GM18511 (cell line): ENCODE measurements at regions not wholly inside any gene's neighbourhood (a gene's known extent, or its start where the extent isn't known, plus 50 kb on each side); places are given as distances from the start of the nearest gene placed in this dataset.
"Not testable (repeated sequence)": the region's sequence is repeated elsewhere in the genome, so short reads cannot be mapped to it uniquely, and the experiment has no call there.

Experiments used
- ATAC-seq: cut with Tn5 transposase; IDR thresholded peaks from one replicate; pipeline ENCODE4 v1.9.1; 2021; ENCODE audit warnings: mild to moderate bottlenecking, moderate library complexity; ENCODE audit not compliant: unreplicated experiment

GRCh38 chr6:103119056-103119455, 1725.5 kb downstream of the GRIK2 start:
- ATAC-seq = no peak

DNA sequence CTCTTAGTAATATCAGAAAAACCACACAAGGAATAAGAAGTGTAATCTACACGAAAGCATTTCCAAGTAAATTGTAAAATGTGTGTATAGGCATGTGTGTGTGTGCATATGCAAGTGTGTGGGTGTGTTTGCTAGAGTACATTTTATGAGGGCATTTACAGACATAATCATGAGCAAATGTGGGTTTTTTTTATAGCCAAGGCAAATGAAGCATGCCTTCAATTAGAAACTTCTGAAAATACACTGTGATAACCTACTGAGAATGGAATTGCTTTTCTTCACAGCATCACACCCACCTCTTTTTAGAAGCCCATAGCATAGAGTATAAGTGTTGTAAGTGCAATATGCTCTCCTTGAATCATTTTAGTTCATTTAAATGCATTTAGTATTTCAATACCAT, 1721.1 kb downstream of the GRIK2 start:
- ATAC-seq = no peak

- ATAC-seq = no peak
These were observed 1719.9 kb downstream of the GRIK2 start for GRCh38 chr6:103113416-103113815.

DNA sequence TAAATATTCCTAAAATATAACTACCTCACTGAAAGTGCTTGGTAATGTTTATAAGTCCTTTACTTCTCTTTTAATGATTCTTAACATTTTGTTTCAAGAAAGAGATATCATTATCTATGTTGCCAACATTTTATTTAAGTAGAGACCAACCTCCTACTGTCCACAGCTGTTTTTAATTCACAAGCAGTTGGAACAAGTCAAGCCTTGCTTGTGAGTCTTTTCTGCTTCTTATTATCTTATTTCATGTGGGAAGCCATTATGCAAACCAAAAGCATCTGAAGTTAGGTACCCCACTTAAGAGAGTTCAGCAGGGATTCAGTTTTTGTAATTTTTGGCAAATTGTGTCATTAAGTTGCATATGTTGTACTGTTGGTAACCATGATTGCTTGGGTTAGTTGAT, 1714.5 kb downstream of the GRIK2 start:
- ATAC-seq = no peak

- no peak for ATAC-seq
These were observed 1712.2 kb downstream of the GRIK2 start for GRCh38 chr6:103105686-103106085.

- ATAC-seq = no peak
These were observed 1707.8 kb downstream of the GRIK2 start for GRCh38 chr6:103101267-103101666.

GRCh38 chr6:103092414-103092813, 1698.9 kb downstream of the GRIK2 start:
- not testable (repeated sequence) for ATAC-seq

DNA sequence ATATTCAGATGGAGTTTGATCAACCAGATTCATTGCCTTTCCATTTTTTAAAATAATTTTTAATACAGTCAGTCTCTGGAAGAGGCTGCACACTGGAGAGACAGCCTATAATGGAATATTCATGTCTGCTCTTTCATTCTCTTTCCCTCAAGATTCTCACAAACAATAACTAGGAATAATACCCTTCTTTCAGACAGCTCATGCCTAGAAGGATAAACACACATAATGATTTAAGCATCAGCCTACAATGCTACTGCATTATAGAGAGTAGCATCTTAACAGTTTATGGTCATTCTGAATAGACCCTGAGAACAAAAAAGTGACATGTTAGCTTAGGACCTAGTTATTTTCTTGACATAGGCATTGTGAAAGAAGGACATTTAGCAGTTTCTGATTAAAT, 1692.3 kb downstream of the GRIK2 start:
- ATAC-seq = no peak

- ATAC-seq = no peak
These were observed 1688.5 kb downstream of the GRIK2 start for GRCh38 chr6:103081876-103082630.

GRCh38 chr6:103081126-103081525, 1687.6 kb downstream of the GRIK2 start:
- no peak for ATAC-seq

- no peak for ATAC-seq
These were observed 1687.0 kb downstream of the GRIK2 start for GRCh38 chr6:103080497-103080896.

GRCh38 chr6:103079867-103080266, 1686.4 kb downstream of the GRIK2 start:
- peak; percentile 89 for ATAC-seq

DNA sequence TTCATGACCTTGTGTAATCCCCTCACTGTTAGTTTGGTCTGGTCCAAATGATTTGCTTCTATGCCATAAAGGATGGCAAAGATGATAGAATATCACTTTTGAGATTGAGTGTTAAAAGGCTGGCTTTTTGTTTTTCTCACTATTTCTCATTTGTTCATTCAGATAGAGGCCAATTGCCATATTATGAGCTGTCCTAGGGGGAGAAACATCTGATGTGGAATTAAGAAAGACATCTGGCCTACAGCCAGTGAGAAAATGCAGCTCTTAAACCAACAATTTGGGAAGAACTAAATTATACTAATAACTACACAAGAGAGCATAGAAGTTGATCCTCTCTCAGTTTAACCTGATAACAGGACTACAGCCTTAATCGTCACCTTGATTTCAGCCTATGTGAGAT, 1668.6 kb downstream of the GRIK2 start:
- no peak for ATAC-seq

GRCh38 chr6:103047567-103047966, 1654.1 kb downstream of the GRIK2 start:
- ATAC-seq = no peak

- no peak for ATAC-seq
These were observed 1648.8 kb downstream of the GRIK2 start for GRCh38 chr6:103042336-103042735.

- ATAC-seq = no peak
These were observed 1643.3 kb downstream of the GRIK2 start for GRCh38 chr6:103036846-103037245.

- no peak for ATAC-seq
These were observed 1633.9 kb downstream of the GRIK2 start for GRCh38 chr6:103027271-103027931.

DNA sequence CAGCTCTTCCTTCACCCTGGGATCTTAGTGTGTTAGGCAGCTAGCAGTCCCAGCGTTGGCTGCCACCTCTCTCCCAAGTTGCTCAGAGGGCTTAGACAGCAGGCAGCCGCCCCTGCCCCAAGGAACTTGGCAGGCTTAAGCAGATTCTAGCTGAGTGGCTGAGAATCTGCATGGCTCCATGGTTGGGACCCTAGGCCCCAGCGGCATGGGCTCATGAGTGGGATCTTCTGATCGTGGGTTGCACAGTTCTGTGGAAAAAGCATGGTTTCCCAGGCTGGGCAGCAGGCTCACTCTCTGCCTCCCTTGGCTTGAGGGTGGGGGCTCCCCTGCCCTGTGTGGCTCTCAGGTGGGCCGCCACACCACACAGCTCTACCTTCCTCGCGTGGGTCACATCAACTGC, 1624.9 kb downstream of the GRIK2 start:
- no peak for ATAC-seq

DNA sequence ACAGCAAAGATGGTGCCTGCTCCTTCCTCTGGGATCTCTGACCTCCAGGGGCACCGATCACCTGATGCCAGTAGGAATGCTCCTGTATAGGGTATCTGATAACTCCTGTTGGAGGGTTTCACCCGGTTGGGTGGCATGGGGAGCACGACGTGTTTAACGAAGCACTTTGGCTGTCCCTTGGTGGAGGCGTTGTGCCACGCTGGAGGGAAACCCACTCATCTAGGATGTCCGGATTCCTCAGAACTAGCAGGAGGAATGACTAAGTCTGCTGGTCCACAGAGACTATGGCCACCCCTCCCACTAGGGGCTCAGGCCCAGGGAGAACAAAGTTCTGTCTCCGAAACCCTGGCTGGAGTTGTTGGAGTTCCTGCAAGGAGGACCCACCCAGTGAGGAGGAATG, 1624.4 kb downstream of the GRIK2 start:
- ATAC-seq = no peak

DNA sequence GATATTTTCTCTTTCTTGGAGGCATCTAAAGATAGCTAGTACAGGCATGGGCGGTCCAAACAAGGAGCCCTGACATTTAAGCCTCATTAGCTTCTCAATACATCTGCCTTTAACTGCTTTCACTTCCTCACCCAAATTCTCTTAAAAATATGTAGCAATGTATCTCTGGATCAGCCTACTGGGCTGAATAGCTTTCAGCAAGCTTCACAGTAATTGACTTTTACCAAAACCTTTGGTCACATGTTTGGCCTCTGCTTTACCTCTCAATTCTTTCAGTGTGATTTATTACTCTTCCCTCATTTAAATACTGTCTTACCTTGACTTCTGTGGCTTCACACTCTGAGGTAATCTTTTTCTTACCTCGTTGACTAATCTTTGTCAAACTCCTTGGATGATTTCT, 1618.1 kb downstream of the GRIK2 start:
- no peak for ATAC-seq

- no peak for ATAC-seq
These were observed 1608.8 kb downstream of the GRIK2 start for GRCh38 chr6:103002282-103002681.

- ATAC-seq = no peak
These were observed 1608.2 kb downstream of the GRIK2 start for GRCh38 chr6:103001724-103002123.

GRCh38 chr6:103000688-103001087, 1607.2 kb downstream of the GRIK2 start:
- no peak for ATAC-seq
